Colonic mucosa (tissue), 4 donors: ENCODE measurements at regions not wholly inside any gene's neighbourhood (a gene's known extent, or its start where the extent isn't known, plus 50 kb on each side); places are given as distances from the start of the nearest gene placed in this dataset.

Experiments used
- DNase-seq: peaks from one replicate; pipeline ENCODE4 v3.0.0-alpha.2; 2020
- H3K27ac ChIP-seq: fragments of 200-600 bp; one replicate; pipeline ENCODE4 v1.8.0; 2021
- H3K27me3 ChIP-seq: fragments of 200-600 bp; one replicate; pipeline ENCODE4 v1.8.0; 2021
- H3K36me3 ChIP-seq: fragments of 200-600 bp; one replicate; pipeline ENCODE4 v1.8.0; 2021
- H3K4me1 ChIP-seq: fragments of 200-600 bp; one replicate; pipeline ENCODE4 v1.8.0; 2021; ENCODE audit warnings: mild to moderate bottlenecking
- H3K4me3 ChIP-seq: fragments of 200-600 bp; one replicate; pipeline ENCODE4 v1.8.0; 2021
- H3K9ac ChIP-seq, 2 donors: one replicate each; pipeline ENCODE4 v1.7.0; 2013; ENCODE audit warnings: control low read depth in 2 of 2, low read depth in 2 of 2, low read length in 2 of 2
- H3K9me3 ChIP-seq: fragments of 200-600 bp; one replicate; pipeline ENCODE4 v1.8.0; 2021
- CTCF ChIP-seq: fragments of 200-600 bp; IDR thresholded peaks from one replicate; pipeline ENCODE4 v1.8.0; 2022; ENCODE audit warnings: antibody characterized with exemption, mild to moderate bottlenecking
- intact Hi-C: fragments of 100-400 bp; cut with DNase I; formaldehyde crosslinking; loops from one replicate; pipeline ENCODE4 v1.14.1; 2022
- donor health status: healthy.
- donor health status: DM: no; HTN: no; CAD: no.
- donor health status: DM: no; HTN: no; CAD: no.

- Histone ChIP-seq H3K36me3 (no peaks in the 10 kb centered on the region), H3K9ac (peak overlapping the region; percentile 33 to 85), H3K9me3 (no peaks in the 10 kb centered on the region), H3K27ac (peak overlapping the region; percentile 59), H3K4me1 (no peaks in the 10 kb centered on the region), H3K27me3 (no peaks in the 10 kb centered on the region), H3K4me3 (peak overlapping the region; percentile 11)
- peak; percentile 91 for DNase-seq
- intact Hi-C loops = no loop called here
- no peak for TF ChIP-seq CTCF
These were observed 130.9 kb upstream of the PTPN1 start for GRCh38 chr20:50379049-50379990.

DNA sequence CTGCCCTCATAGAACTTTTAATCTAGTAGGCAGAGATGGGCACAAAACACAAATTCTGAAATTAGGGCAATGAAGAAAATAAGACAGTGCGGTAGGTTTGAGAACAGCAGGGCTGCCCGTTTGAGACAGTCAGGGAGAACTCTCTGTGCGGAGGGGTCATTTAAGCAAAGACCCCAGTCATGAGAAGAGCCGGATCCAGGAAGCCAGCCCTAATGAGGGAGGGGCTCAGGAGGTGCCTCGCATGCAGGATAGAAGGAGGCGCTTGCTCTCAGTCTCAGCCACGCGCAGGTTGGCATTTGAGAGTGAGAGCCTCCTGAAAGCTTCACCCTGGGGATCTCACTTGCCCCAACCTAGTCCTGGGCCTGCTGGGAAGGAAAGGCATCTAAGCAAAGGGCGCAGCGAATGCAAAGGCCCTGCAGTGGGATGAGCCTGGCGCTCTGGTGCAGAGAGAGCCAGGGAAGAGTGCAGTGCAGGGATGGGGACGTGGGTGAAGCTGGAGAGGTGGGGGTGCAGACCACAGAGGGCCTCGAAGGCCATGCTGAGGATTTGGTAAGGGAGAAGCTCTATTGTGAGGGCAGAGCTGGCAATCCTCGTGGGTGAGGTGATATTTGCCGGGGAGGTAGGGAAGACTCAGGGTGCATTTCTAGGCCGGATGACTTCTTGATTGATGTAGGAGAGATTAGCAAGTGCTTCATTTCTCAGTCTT is 130.0 kb upstream of the PTPN1 start:
- Histone ChIP-seq H3K27ac (peak overlapping the region; percentile 59), H3K9me3 (no peaks in the 10 kb centered on the region), H3K36me3 (no peaks in the 10 kb centered on the region), H3K4me3 (no peak overlapping the region), H3K27me3 (no peaks in the 10 kb centered on the region), H3K4me1 (no peaks in the 10 kb centered on the region), H3K9ac (peak overlapping the region; percentile 33 to 85)
- no peak for DNase-seq
- intact Hi-C loops = no loop called here
- no peak for TF ChIP-seq CTCF

DNA sequence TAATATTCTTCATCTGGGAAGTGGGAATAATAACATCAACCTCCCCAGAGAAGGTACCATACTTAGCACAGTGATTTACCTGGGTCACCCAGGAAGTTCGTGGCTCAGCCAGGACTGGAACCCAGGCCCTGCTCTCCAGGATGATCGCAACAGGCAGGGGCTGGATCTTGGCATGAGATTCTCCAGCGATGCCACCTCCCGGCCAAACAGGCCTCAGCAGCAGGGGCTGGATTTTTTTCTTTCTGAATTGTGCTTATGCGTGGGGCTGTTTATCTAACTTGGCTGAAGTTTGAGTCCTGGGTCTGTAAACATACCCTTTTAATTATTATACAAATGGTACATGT is 129.5 kb upstream of the PTPN1 start:
- DNase-seq = peak; percentile 58

GRCh38 chr20:50381075-50381732 is 129.0 kb upstream of the PTPN1 start:
- no peak for DNase-seq
- Histone ChIP-seq H3K9me3 (no peaks in the 10 kb centered on the region), H3K36me3 (no peaks in the 10 kb centered on the region), H3K9ac (no peak overlapping the region), H3K4me3 (no peak overlapping the region), H3K27ac (peak overlapping the region; percentile 9), H3K4me1 (no peaks in the 10 kb centered on the region), H3K27me3 (no peaks in the 10 kb centered on the region)
- no peak for TF ChIP-seq CTCF
- intact Hi-C loops = no loop called here

More for the DNA sequence above, 129.5 kb upstream of the PTPN1 start:
- no peak overlapping the region for H3K9ac ChIP-seq
- H3K27me3 ChIP-seq = no peaks in the 10 kb centered on the region
- no peaks in the 10 kb centered on the region for H3K9me3 ChIP-seq
- H3K36me3 ChIP-seq = no peaks in the 10 kb centered on the region
- peak overlapping the region; percentile 9 for H3K27ac ChIP-seq
- TF ChIP-seq CTCF = peak; percentile 40
- H3K4me1 ChIP-seq = no peaks in the 10 kb centered on the region
- no peak overlapping the region for H3K4me3 ChIP-seq
- intact Hi-C loops = no loop called here

DNA sequence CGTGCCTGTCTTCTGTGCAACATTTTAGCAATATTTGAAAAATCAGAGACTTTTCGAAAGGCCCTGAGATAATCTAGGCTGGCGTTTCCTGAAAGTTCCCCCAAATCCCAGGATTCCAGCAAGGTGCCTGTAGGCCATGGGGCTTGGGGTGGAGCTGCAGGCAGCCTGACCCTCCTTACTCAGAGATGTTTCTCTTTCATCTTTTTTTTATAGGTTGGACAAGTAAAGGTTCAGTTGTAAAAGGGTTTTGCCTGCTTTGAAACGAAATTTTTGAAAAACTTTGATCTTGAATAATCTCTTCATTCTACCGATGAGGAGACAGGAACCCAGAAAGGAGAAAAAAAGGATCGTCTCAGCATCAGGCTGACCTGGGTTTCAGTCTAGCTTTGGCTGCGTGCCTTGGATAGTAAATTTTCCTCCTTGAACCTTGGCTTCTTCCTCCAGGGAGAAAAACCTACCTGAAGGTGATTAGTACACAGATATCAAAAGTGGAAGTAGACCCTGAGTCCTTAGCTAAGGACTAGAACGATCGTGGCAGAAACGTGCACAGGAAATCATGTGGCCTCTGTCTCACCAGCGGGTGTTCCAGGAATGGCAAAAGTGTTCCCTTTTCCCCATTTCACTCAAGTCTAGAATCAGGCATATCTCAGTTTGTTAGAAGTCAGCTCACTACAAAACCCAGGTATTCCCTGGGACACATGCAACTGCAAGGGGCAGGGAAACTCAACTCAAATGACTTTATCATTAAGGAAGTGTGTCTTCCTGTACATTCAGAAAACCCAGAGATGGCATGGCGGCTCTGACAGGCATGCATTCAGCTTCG is 128.2 kb upstream of the PTPN1 start:
- peak overlapping the region in 1 of 2 donors; percentile 54 for H3K9ac ChIP-seq
- no peaks in the 10 kb centered on the region for H3K4me1 ChIP-seq
- DNase-seq = peak; percentile 79
- no peaks in the 10 kb centered on the region for H3K9me3 ChIP-seq
- no peaks in the 10 kb centered on the region for H3K27me3 ChIP-seq
- intact Hi-C loops = no loop called here
- no peaks in the 10 kb centered on the region for H3K36me3 ChIP-seq
- no peak for TF ChIP-seq CTCF
- H3K4me3 ChIP-seq = no peak overlapping the region
- H3K27ac ChIP-seq = peak overlapping the region; percentile 55
